PC-9 (cell line): ENCODE measurements at regions not wholly inside any gene's neighbourhood (a gene's known extent, or its start where the extent isn't known, plus 50 kb on each side); places are given as distances from the start of the nearest gene placed in this dataset.

ENCODE experiments used
- CTCF ChIP-seq: fragments of 200-600 bp; sonication (generic); conservative IDR thresholded peaks from 2 replicates; pipeline ENCODE4 v1.6.1; 2017; ENCODE audit warnings: mixed run types, antibody characterized with exemption, mild to moderate bottlenecking, moderate library complexity
- EZH2 ChIP-seq: fragments of 200-600 bp; sonication (generic); IDR thresholded peaks from 2 replicates; pipeline ENCODE4 v1.8.0; 2017; ENCODE audit warnings: antibody characterized with exemption, low read depth

- TF ChIP-seq CTCF (no peak), EZH2 (no peak)
Observed at GRCh38 chr5:125798307-125798706, 624.9 kb upstream of the GRAMD2B start.
